ENCODE measurements at regions not wholly inside any gene's neighbourhood (a gene's known extent, or its start where the extent isn't known, plus 50 kb on each side); places are given as distances from the start of the nearest gene placed in this dataset.

DNA sequence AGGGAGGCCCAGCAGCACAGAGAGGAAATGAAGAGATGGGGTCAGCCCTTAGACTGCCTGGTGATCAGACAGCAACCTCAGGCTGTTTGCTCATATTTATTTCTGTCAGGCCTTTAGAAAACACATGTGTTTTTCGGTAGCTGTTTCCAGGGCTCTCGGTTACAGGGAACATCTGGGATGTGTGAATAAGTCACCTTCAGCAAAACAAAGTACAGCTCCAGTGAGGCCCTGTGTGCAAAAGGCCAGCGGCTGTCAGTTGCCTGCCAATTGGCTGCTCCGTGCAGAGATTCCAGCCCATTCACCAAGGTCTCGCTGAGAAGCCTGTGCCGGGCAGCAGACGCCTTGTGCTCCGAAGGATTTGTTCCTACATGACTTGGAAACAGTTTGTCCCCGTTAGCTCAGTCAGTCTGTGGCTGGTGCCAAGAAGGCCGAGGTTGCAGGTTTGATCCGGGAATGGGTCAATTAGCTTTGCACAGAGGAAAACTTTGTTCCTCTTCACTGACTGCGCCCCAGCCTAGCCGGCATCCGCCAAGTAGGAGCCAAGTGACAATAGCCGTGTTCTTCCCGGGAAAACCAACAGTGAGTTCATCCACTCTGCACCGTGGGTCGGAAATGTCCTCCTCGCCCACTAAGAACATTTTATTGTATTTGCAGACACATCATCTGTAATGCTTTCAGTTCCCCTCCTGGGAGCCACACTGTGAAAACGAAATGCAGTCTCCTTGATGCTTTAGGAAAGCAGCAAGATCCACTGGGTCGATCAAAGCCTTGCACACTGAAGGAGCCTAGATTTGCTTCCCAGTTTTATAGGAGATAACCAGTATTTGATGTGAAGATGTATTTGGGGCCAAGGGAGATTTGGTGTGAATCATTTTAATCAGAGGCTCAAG lies 315.4 kb upstream of the CDYL start:
- dilution Hi-C loops (cut with MboI; ENCODE audit: extremely low pct_ligation_motif_present, low sequenced_read_pairs) = no loop called here
- H3K27ac ChIP-seq (ENCODE audit: insufficient read depth, low read depth, low read length) = no peak overlapping the region
- DNase-seq (ENCODE audit: low read depth, low spot score) (no peak), FAIRE-seq (no peak)
- H3K4me3 ChIP-seq (replicated peaks in 1 of 3; ENCODE audit: insufficient read depth in 1 of 3, low read depth in 1 of 3, low read length in 3 of 3) = no peak overlapping the region
- H3K4me1 ChIP-seq (ENCODE audit: control insufficient read depth, extremely low read depth, insufficient read depth, low read length) = peaks cover 12% of the 10 kb centered on the region
- intact Hi-C loops (cut with micrococcal nuclease) = no loop called here
- ChIA-PET CTCF (interaction anchor here (1.0 kb wide), 1 partner anchor 315 kb away, joined by 3 read pairs; the partner anchor contains the start of gene CDYL), POLR2A (no interaction called here)
- H3K4me2 ChIP-seq (ENCODE audit: insufficient read depth, low read length) = no peak overlapping the region
- no peaks in the 10 kb centered on the region for H3K27me3 ChIP-seq (ENCODE audit: control insufficient read depth in 2 of 2, insufficient read depth in 2 of 2, low read length in 2 of 2)
- H3K9me3 ChIP-seq (replicated peaks; ENCODE audit: control insufficient read depth, insufficient read depth, low read length) = no peaks in the 10 kb centered on the region
- no peaks in the 10 kb centered on the region for H3K36me3 ChIP-seq (ENCODE audit: control insufficient read depth in 2 of 2, extremely low read depth in 1 of 2, insufficient read depth in 2 of 2, low read length in 2 of 2)
- no peak overlapping the region for H2AFZ ChIP-seq (ENCODE audit: low read depth, low read length)
- TF ChIP-seq JUN (IDR thresholded peaks at IDR 0.05; ENCODE audit: borderline replicate concordance, insufficient read depth, insufficient read length, low read depth) = no peak
- TF ChIP-seq, protein P1, sequence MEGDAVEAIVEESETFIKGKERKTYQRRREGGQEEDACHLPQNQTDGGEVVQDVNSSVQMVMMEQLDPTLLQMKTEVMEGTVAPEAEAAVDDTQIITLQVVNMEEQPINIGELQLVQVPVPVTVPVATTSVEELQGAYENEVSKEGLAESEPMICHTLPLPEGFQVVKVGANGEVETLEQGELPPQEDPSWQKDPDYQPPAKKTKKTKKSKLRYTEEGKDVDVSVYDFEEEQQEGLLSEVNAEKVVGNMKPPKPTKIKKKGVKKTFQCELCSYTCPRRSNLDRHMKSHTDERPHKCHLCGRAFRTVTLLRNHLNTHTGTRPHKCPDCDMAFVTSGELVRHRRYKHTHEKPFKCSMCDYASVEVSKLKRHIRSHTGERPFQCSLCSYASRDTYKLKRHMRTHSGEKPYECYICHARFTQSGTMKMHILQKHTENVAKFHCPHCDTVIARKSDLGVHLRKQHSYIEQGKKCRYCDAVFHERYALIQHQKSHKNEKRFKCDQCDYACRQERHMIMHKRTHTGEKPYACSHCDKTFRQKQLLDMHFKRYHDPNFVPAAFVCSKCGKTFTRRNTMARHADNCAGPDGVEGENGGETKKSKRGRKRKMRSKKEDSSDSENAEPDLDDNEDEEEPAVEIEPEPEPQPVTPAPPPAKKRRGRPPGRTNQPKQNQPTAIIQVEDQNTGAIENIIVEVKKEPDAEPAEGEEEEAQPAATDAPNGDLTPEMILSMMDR (IDR thresholded peaks at IDR 0.05; ENCODE audit: extremely low read depth in 1 of 2, insufficient read depth in 1 of 2, low read depth in 1 of 2, low read length in 2 of 2) = no peak
- TF ChIP-seq, protein P2, sequence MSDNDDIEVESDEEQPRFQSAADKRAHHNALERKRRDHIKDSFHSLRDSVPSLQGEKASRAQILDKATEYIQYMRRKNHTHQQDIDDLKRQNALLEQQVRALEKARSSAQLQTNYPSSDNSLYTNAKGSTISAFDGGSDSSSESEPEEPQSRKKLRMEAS (IDR thresholded peaks at IDR 0.05; ENCODE audit: insufficient read depth, insufficient read length) = no peak
- TF ChIP-seq EZH2 (IDR thresholded peaks at IDR 0.05; ENCODE audit: borderline replicate concordance, low read depth, low read length, severe bottlenecking) = no peak
- no peak for TF ChIP-seq GATA2 (IDR thresholded peaks at IDR 0.05; ENCODE audit: insufficient read depth, insufficient read length, low read depth, low read length)
- no peak for TF ChIP-seq POLR2A (IDR thresholded peaks at IDR 0.05; ENCODE audit: low read depth, low read length)
- TF ChIP-seq MYC (IDR thresholded peaks at IDR 0.05; ENCODE audit: low read depth, low read length) = no peak
- TF ChIP-seq POLR2AphosphoS5 (IDR thresholded peaks at IDR 0.05; ENCODE audit: insufficient read depth, low read depth, low read length) = no peak
- H4K20me1 ChIP-seq (replicated peaks; ENCODE audit: control insufficient read depth, extremely low read depth, insufficient read depth, low read length) = no peaks in the 10 kb centered on the region
- H3K79me2 ChIP-seq (ENCODE audit: control insufficient read depth, insufficient read depth, low read length) = no peaks in the 10 kb centered on the region
- no TSS peak for BruUV-seq (replicated peaks)
- no peaks in the 10 kb centered on the region for H3K9me1 ChIP-seq (replicated peaks; ENCODE audit: control insufficient read depth, extremely low read depth, insufficient read depth, low read length)
- H3K9ac ChIP-seq (replicated peaks; ENCODE audit: extremely low read depth, insufficient read depth, low read length) = no peak overlapping the region
